Activated T-helper 1 cell treated with anti-CD3 and anti-CD28 coated beads, Interleukin-12 subunit alpha, Interleukin-12 subunit beta, Interleukin-2, Interleukin-4 antibody, amounts not matched to agents 30 ng/mL and 10 ng/mL and 1 ng/mL, durations not matched to agents 14 hours and 24 hours and 36 hours (primary cell): ENCODE measurements at regions not wholly inside any gene's neighbourhood (a gene's known extent, or its start where the extent isn't known, plus 50 kb on each side); places are given as distances from the start of the nearest gene placed in this dataset.

Experiments used
- DNase-seq: peaks from one replicate; pipeline ENCODE4 v3.0.0; 2021; ENCODE audit warnings: low spot score
- H3K27ac Mint-ChIP-seq: one replicate; pipeline ENCODE4 v1.8.0; 2021; ENCODE audit warnings: mild to moderate bottlenecking, mixed read lengths
- H3K27me3 Mint-ChIP-seq: one replicate; pipeline ENCODE4 v1.8.0; 2022; ENCODE audit warnings: mild to moderate bottlenecking, moderate library complexity, mixed read lengths; ENCODE audit not compliant: insufficient read depth
- H3K36me3 Mint-ChIP-seq: one replicate; pipeline ENCODE4 v1.8.0; 2021; ENCODE audit warnings: low read depth, mixed read lengths
- H3K4me1 Mint-ChIP-seq: one replicate; pipeline ENCODE4 v1.8.0; 2021; ENCODE audit warnings: low read depth, mixed read lengths
- H3K4me3 Mint-ChIP-seq: one replicate; pipeline ENCODE4 v1.8.0; 2021; ENCODE audit warnings: mild to moderate bottlenecking, moderate library complexity, mixed read lengths
- H3K9me3 Mint-ChIP-seq: one replicate; pipeline ENCODE4 v1.8.0; 2021; ENCODE audit warnings: mixed read lengths
- intact Hi-C: fragments of 100-400 bp; cut with micrococcal nuclease; formaldehyde crosslinking; loops from one replicate; pipeline ENCODE4 v1.15.1; 2024

- no peak overlapping the region for H3K27ac Mint-ChIP-seq
- H3K4me1 Mint-ChIP-seq = no peaks in the 10 kb centered on the region
- no peaks in the 10 kb centered on the region for H3K9me3 Mint-ChIP-seq
- H3K4me3 Mint-ChIP-seq = no peak overlapping the region
- no peak for DNase-seq
- peaks cover 2% of the 10 kb centered on the region for H3K27me3 Mint-ChIP-seq
- intact Hi-C loops = no loop called here
- no peaks in the 10 kb centered on the region for H3K36me3 Mint-ChIP-seq
These were observed 1236.9 kb downstream of the DNAJB9 start for GRCh38 chr7:109806548-109806947.

GRCh38 chr7:109821156-109821555 lies 1251.5 kb downstream of the DNAJB9 start:
- H3K27ac Mint-ChIP-seq = no peak overlapping the region
- no peak for DNase-seq
- no peak overlapping the region for H3K4me3 Mint-ChIP-seq
- H3K4me1 Mint-ChIP-seq = no peaks in the 10 kb centered on the region
- intact Hi-C loops = no loop called here
- peaks cover 5% of the 10 kb centered on the region for H3K9me3 Mint-ChIP-seq
- no peaks in the 10 kb centered on the region for H3K27me3 Mint-ChIP-seq
- no peaks in the 10 kb centered on the region for H3K36me3 Mint-ChIP-seq

GRCh38 chr7:109834851-109835250 lies 1256.1 kb upstream of the LRRN3 start:
- peaks cover 2% of the 10 kb centered on the region for H3K27me3 Mint-ChIP-seq
- intact Hi-C loops = no loop called here
- H3K4me3 Mint-ChIP-seq = no peak overlapping the region
- DNase-seq = no peak
- no peaks in the 10 kb centered on the region for H3K9me3 Mint-ChIP-seq
- no peak overlapping the region for H3K27ac Mint-ChIP-seq
- no peaks in the 10 kb centered on the region for H3K36me3 Mint-ChIP-seq
- no peaks in the 10 kb centered on the region for H3K4me1 Mint-ChIP-seq

GRCh38 chr7:109835577-109835976 lies 1255.3 kb upstream of the LRRN3 start:
- Mint-ChIP-seq H3K36me3 (no peaks in the 10 kb centered on the region), H3K4me3 (no peak overlapping the region), H3K27ac (no peak overlapping the region), H3K27me3 (peaks cover 2% of the 10 kb centered on the region), H3K9me3 (no peaks in the 10 kb centered on the region), H3K4me1 (no peaks in the 10 kb centered on the region)
- DNase-seq = no peak
- intact Hi-C loops = no loop called here

GRCh38 chr7:109836016-109836415 lies 1254.9 kb upstream of the LRRN3 start:
- H3K27me3 Mint-ChIP-seq = peaks cover 2% of the 10 kb centered on the region
- no peak overlapping the region for H3K27ac Mint-ChIP-seq
- no peak overlapping the region for H3K4me3 Mint-ChIP-seq
- H3K4me1 Mint-ChIP-seq = no peaks in the 10 kb centered on the region
- no peaks in the 10 kb centered on the region for H3K36me3 Mint-ChIP-seq
- intact Hi-C loops = no loop called here
- H3K9me3 Mint-ChIP-seq = no peaks in the 10 kb centered on the region
- no peak for DNase-seq

GRCh38 chr7:109842386-109842785 lies 1248.5 kb upstream of the LRRN3 start:
- H3K9me3 Mint-ChIP-seq = no peaks in the 10 kb centered on the region
- H3K36me3 Mint-ChIP-seq = no peaks in the 10 kb centered on the region
- no peak overlapping the region for H3K4me3 Mint-ChIP-seq
- H3K27me3 Mint-ChIP-seq = no peaks in the 10 kb centered on the region
- intact Hi-C loops = no loop called here
- H3K27ac Mint-ChIP-seq = no peak overlapping the region
- no peaks in the 10 kb centered on the region for H3K4me1 Mint-ChIP-seq
- DNase-seq = no peak

- intact Hi-C loops = loop anchor here (1.0 kb wide), 2 partner anchors 1642 to 1891 kb away; no protein-coding TSS in a partner anchor
- Mint-ChIP-seq H3K4me1 (no peaks in the 10 kb centered on the region), H3K9me3 (no peaks in the 10 kb centered on the region), H3K27me3 (no peaks in the 10 kb centered on the region), H3K36me3 (no peaks in the 10 kb centered on the region), H3K4me3 (no peak overlapping the region), H3K27ac (no peak overlapping the region)
- no peak for DNase-seq
These were observed 1246.6 kb upstream of the LRRN3 start for GRCh38 chr7:109844362-109844761.

GRCh38 chr7:109864230-109864629 lies 1226.7 kb upstream of the LRRN3 start:
- no peak for DNase-seq
- intact Hi-C loops = no loop called here
- Mint-ChIP-seq H3K4me3 (no peak overlapping the region), H3K27me3 (no peaks in the 10 kb centered on the region), H3K36me3 (no peaks in the 10 kb centered on the region), H3K4me1 (no peaks in the 10 kb centered on the region), H3K27ac (no peak overlapping the region), H3K9me3 (no peaks in the 10 kb centered on the region)

- H3K9me3 Mint-ChIP-seq = no peaks in the 10 kb centered on the region
- no peak overlapping the region for H3K4me3 Mint-ChIP-seq
- intact Hi-C loops = no loop called here
- no peak overlapping the region for H3K27ac Mint-ChIP-seq
- no peaks in the 10 kb centered on the region for H3K4me1 Mint-ChIP-seq
- no peaks in the 10 kb centered on the region for H3K36me3 Mint-ChIP-seq
- no peaks in the 10 kb centered on the region for H3K27me3 Mint-ChIP-seq
- no peak for DNase-seq
These were observed 1222.6 kb upstream of the LRRN3 start for GRCh38 chr7:109868215-109868860.

- no peak for DNase-seq
- H3K9me3 Mint-ChIP-seq = no peaks in the 10 kb centered on the region
These were observed 1217.6 kb upstream of the LRRN3 start for GRCh38 chr7:109873296-109873695.

GRCh38 chr7:109879287-109879828 lies 1211.6 kb upstream of the LRRN3 start:
- Mint-ChIP-seq H3K9me3 (no peaks in the 10 kb centered on the region), H3K4me1 (no peaks in the 10 kb centered on the region), H3K36me3 (no peaks in the 10 kb centered on the region), H3K4me3 (no peak overlapping the region), H3K27me3 (no peaks in the 10 kb centered on the region), H3K27ac (no peak overlapping the region)
- DNase-seq = no peak
- intact Hi-C loops = no loop called here

More at GRCh38 chr7:109873296-109873695, 1217.6 kb upstream of the LRRN3 start:
- intact Hi-C loops = no loop called here
- Mint-ChIP-seq H3K36me3 (no peaks in the 10 kb centered on the region), H3K27ac (no peak overlapping the region), H3K27me3 (no peaks in the 10 kb centered on the region), H3K4me1 (no peaks in the 10 kb centered on the region), H3K4me3 (no peak overlapping the region)

GRCh38 chr7:109890622-109891021 lies 1200.3 kb upstream of the LRRN3 start:
- DNase-seq = no peak
- no peaks in the 10 kb centered on the region for H3K9me3 Mint-ChIP-seq
- intact Hi-C loops = no loop called here
- H3K27me3 Mint-ChIP-seq = no peaks in the 10 kb centered on the region
- no peaks in the 10 kb centered on the region for H3K4me1 Mint-ChIP-seq
- no peak overlapping the region for H3K27ac Mint-ChIP-seq
- H3K36me3 Mint-ChIP-seq = no peaks in the 10 kb centered on the region
- no peak overlapping the region for H3K4me3 Mint-ChIP-seq

- Mint-ChIP-seq H3K4me1 (no peaks in the 10 kb centered on the region), H3K27ac (no peak overlapping the region)
These were observed 1197.7 kb upstream of the LRRN3 start for GRCh38 chr7:109893231-109893630.

GRCh38 chr7:109895536-109895935 lies 1195.4 kb upstream of the LRRN3 start:
- Mint-ChIP-seq H3K9me3 (no peaks in the 10 kb centered on the region), H3K27ac (no peak overlapping the region), H3K4me1 (no peaks in the 10 kb centered on the region), H3K27me3 (no peaks in the 10 kb centered on the region), H3K4me3 (no peak overlapping the region), H3K36me3 (no peaks in the 10 kb centered on the region)
- intact Hi-C loops = no loop called here
- DNase-seq = no peak

More at GRCh38 chr7:109893231-109893630, 1197.7 kb upstream of the LRRN3 start:
- no peaks in the 10 kb centered on the region for H3K27me3 Mint-ChIP-seq
- no peak overlapping the region for H3K4me3 Mint-ChIP-seq
- intact Hi-C loops = no loop called here
- no peak for DNase-seq
- H3K9me3 Mint-ChIP-seq = no peaks in the 10 kb centered on the region
- no peaks in the 10 kb centered on the region for H3K36me3 Mint-ChIP-seq
